PFSK-1 (cell line): ENCODE measurements at regions not wholly inside any gene's neighbourhood (a gene's known extent, or its start where the extent isn't known, plus 50 kb on each side); places are given as distances from the start of the nearest gene placed in this dataset.

Experiments
- REST ChIP-seq, 2 experiments: IDR thresholded peaks; 2 replicates each; pipeline versions ENCODE4 v1.6.1 to v1.8.0; 2011 to 2012; ENCODE audit warnings: low read depth in 2 of 2, low read length in 2 of 2, control low read depth in 1 of 2, inconsistent platforms in 1 of 2, mild to moderate bottlenecking in 1 of 2, moderate library complexity in 1 of 2; ENCODE audit not compliant: insufficient read depth in 1 of 2
- TAF1 ChIP-seq: IDR thresholded peaks from 2 replicates; pipeline ENCODE4 v1.6.1; 2012; ENCODE audit warnings: low read length, control low read depth, borderline replicate concordance; ENCODE audit not compliant: insufficient read depth

GRCh38 chr18:2040279-2040678, 531.0 kb downstream of the METTL4 start:
- no peak for TF ChIP-seq REST (IDR thresholded peaks at IDR 0.05; ENCODE audit: insufficient read depth in 1 of 2, low read depth in 2 of 2, low read length in 2 of 2)
- TF ChIP-seq TAF1 = no peak
